Lower leg skin (tissue), 4 donors: ENCODE measurements at regions not wholly inside any gene's neighbourhood (a gene's known extent, or its start where the extent isn't known, plus 50 kb on each side); places are given as distances from the start of the nearest gene placed in this dataset.
"Not testable (repeated sequence)": the region's sequence is repeated elsewhere in the genome, so short reads cannot be mapped to it uniquely, and the experiment has no call there.

ENCODE experiments used
- DNase-seq, 2 donors: peaks; one replicate each; pipeline ENCODE4 v3.0.0-alpha.2; 2019; ENCODE audit warnings: low spot score in 2 of 2
- H3K4me3 ChIP-seq: fragments of 200-600 bp; sonication (generic); 2 replicates; pipeline ENCODE4 v1.5.1; 2017; ENCODE audit warnings: mild to moderate bottlenecking, low read depth; ENCODE audit not compliant: poor library complexity, severe bottlenecking
- POLR2A ChIP-seq, 2 donors: fragments of 450-650 bp; IDR thresholded peaks; one replicate each; pipeline ENCODE4 v1.6.1; 2016 to 2017; ENCODE audit warnings: antibody characterized with exemption in 2 of 2, mild to moderate bottlenecking in 1 of 2, moderate library complexity in 1 of 2
- WGBS, 2 donors: methylation state at CpG; one replicate each; pipeline ENCODE4 v1.1.5; 2018; 5-methylcytosine and 5-hydroxymethylcytosine counted together
- intact Hi-C: fragments of 100-400 bp; cut with DNase I; formaldehyde crosslinking; loops from one replicate; pipeline ENCODE4 v1.15.0; 2023; ENCODE audit warnings: low total_unique reads
- TF ChIP-seq, protein P1 (sequence below), 3 donors: fragments of 450-650 bp; IDR thresholded peaks; one replicate each; pipeline ENCODE4 v1.5.1; 2016; ENCODE audit warnings: antibody characterized with exemption in 3 of 3, mild to moderate bottlenecking in 3 of 3, moderate library complexity in 2 of 3

DNA sequence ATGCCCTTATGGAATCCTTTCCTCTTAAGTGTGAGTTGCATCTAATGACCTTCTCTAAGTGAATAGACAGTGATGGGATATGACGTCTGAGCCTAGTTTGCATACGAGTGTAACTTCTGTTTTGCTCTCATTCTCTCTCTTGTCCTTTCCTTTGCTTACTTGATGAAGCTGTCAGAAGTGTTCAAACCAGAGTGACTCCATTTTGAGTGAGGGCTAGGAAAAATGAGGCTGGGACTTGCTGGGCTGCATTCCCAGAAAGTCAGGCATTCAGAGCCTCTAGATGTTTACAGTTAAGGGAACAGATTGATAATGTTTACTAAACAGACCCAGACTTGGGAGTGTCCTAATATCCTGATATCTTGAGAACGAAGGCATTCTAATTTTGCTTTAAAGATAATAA is 311.2 kb upstream of the SOX4 start:
- DNase-seq, H3K4me3 ChIP-seq, intact Hi-C loops: not testable (repeated sequence)
- 86 to 90% methylated on average over 3 of the region's 3 CpGs for WGBS, 2 donors

DNA sequence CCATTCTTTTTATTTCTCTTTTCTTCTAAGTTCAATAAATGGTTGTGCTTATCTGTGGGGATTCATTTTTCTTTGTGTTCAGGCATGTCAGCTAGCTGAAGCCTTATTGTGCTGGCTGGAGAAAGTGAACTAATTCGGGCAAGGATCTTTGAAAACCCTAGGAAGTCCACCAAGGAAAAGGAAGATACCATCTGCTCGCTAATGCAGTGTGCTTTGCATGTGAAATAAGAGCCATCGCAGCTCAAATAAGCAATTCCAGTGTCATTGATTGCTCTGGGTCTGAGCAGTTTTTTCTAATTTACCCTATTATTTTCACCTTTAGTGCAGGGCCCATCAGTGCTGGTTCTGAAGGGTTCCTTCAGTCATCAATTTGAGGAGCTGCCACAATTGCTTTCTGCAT is 309.4 kb upstream of the SOX4 start:
- no peak for DNase-seq
- intact Hi-C loops, result no loop called here
- TF ChIP-seq, protein P1, sequence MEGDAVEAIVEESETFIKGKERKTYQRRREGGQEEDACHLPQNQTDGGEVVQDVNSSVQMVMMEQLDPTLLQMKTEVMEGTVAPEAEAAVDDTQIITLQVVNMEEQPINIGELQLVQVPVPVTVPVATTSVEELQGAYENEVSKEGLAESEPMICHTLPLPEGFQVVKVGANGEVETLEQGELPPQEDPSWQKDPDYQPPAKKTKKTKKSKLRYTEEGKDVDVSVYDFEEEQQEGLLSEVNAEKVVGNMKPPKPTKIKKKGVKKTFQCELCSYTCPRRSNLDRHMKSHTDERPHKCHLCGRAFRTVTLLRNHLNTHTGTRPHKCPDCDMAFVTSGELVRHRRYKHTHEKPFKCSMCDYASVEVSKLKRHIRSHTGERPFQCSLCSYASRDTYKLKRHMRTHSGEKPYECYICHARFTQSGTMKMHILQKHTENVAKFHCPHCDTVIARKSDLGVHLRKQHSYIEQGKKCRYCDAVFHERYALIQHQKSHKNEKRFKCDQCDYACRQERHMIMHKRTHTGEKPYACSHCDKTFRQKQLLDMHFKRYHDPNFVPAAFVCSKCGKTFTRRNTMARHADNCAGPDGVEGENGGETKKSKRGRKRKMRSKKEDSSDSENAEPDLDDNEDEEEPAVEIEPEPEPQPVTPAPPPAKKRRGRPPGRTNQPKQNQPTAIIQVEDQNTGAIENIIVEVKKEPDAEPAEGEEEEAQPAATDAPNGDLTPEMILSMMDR (IDR thresholded peaks at IDR 0.05), result no peak
- TF ChIP-seq POLR2A (IDR thresholded peaks at IDR 0.05), result no peak
- H3K4me3 ChIP-seq, result no peak overlapping the region
- 91 to 92% methylated on average over 3 of the region's 3 CpGs for WGBS, 2 donors

DNA sequence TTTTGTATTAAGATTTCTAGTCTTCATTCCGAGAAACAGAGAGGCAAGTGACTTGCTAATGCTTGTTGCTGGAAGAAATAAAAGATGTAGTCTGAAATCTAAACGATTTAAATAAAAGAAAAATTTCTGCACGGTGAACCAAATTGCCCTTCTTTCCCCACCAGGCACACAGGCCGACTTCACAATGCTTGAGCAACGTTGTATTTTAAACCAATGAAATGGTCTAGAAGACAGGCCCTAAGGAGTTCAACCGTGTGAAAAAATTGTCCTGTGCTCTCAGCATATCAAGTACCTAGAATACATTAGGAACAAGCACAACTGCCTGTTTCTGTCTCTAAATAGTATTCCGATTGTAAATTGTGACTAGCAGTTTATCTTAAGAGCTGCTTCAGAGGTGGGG is 308.8 kb upstream of the SOX4 start:
- no peak for DNase-seq
- 87 to 91% methylated on average over 7 of the region's 7 CpGs for WGBS, 2 donors
- intact Hi-C loops, result no loop called here
- H3K4me3 ChIP-seq, result no peak overlapping the region
- TF ChIP-seq POLR2A (IDR thresholded peaks at IDR 0.05), result no peak
- TF ChIP-seq, protein P1 (IDR thresholded peaks at IDR 0.05), result no peak

DNA sequence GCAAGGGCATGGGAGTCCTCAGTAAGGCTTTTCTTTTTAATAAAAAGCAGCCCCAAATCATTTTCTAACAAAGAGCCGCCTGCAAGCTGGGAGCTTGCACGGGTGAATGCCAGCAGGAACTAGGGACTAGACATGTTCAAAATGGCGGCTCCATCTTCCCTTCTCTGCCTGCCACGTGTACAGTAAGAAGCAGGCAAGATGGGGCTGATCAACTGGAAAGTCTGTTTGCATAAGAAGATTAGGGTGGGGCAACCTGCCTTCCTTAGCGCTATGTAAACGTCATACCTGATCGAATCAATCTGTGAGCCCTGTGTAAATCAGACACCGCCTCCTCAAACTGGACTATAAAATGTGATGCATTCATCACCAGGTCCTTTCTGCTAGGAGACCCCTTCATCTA is 299.4 kb upstream of the SOX4 start:
- WGBS, 2 donors, result 85 to 87% methylated on average over 8 of the region's 8 CpGs
- DNase-seq, result no peak
- H3K4me3 ChIP-seq, result no peak overlapping the region
- intact Hi-C loops, result no loop called here
- no peak for TF ChIP-seq POLR2A (IDR thresholded peaks at IDR 0.05)
- TF ChIP-seq, protein P1 (IDR thresholded peaks at IDR 0.05), result no peak

DNA sequence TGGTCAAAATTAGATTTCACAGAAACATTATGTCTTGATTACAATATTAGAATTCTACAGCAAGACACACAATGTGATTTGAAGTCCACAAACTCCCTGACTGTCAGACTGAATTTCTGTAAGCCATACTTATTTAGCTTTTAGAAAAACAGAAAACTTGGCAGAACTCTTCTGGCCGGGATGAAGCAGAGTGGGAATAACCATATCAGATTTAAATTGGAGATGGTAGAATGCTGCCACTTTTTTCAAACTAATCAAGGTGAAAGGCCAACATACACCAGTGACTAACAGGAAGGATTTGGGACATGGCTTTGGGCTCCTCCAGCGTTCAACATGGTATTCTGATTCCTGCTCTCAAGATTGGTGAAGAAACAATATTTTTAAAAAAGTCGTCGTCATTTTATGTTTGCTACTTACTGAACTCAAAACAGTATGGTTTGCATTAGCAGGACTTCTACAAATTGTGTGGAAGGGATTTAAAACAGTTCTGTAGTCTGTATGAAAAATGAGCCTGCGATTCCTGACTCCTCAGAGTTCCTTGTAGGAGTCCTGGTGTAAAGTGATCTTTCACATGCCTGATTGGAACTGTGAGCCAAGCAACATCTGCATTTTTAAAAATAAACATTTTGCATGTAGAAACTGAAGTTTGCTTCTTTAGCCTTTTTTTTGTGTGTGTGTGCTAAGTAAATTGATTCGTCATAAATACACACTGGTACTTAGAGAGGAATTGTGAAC is 297.9 kb upstream of the SOX4 start:
- no peak for DNase-seq
- WGBS, 2 donors, result 66 to 69% methylated on average over 6 of the region's 6 CpGs
- TF ChIP-seq, protein P1 (IDR thresholded peaks at IDR 0.05), result no peak
- no peak for TF ChIP-seq POLR2A (IDR thresholded peaks at IDR 0.05)
- intact Hi-C loops, result no loop called here
- H3K4me3 ChIP-seq, result no peak overlapping the region

DNA sequence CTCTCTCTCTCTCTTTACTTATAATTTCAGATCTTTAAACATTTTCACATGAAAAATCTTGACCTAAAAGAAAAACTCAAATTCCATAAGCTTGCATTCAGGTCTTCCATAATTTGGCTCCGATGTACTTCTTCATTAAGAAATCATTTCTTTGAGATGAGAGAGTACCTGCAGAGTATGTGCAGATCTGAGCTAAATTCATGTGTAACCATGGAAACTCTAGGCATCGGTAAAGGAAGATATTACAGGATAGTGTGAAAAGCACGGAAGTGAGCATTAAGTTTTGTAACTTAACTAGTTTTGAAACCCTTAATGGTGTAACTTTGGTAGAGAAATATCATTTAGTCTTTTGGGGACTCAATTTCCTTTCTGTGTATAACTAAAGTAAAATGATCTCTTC is 295.9 kb upstream of the SOX4 start:
- H3K4me3 ChIP-seq, result no peak overlapping the region
- TF ChIP-seq, protein P1 (IDR thresholded peaks at IDR 0.05), result no peak
- no peak for TF ChIP-seq POLR2A (IDR thresholded peaks at IDR 0.05)
- no peak for DNase-seq
- WGBS, 2 donors, result 96 to 97% methylated on average over 3 of the region's 3 CpGs
- intact Hi-C loops, result no loop called here
